GM12878 (cell line): ENCODE measurements at regions not wholly inside any gene's neighbourhood (a gene's known extent, or its start where the extent isn't known, plus 50 kb on each side); places are given as distances from the start of the nearest gene placed in this dataset.

Source experiments
- BACH1 ChIP-seq: fragments of 450-650 bp; IDR thresholded peaks from 2 replicates; pipeline ENCODE4 v1.6.1; 2017; ENCODE audit warnings: mild to moderate bottlenecking, borderline replicate concordance
- CBX5 ChIP-seq: sonication (generic); IDR thresholded peaks from 2 replicates; pipeline ENCODE4 v1.6.1; 2016; ENCODE audit warnings: low read depth, moderate library complexity, mild to moderate bottlenecking, inconsistent platforms
- CTCF ChIP-seq, 3 experiments: IDR thresholded peaks in 2 of 3; conservative IDR thresholded peaks in 1 of 3; 2 replicates each; pipeline ENCODE4 v1.5.1; 2011; ENCODE audit warnings: low read depth in 3 of 3, low read length in 3 of 3, mild to moderate bottlenecking in 3 of 3, control low read depth in 2 of 3, moderate library complexity in 2 of 3, inconsistent platforms in 1 of 3, mixed read lengths in 1 of 3; ENCODE audit not compliant: control insufficient read depth in 2 of 3, insufficient read depth in 1 of 3; ENCODE audit errors: extremely low read depth in 1 of 3
- JUNB ChIP-seq: IDR thresholded peaks from 2 replicates; pipeline ENCODE4 v1.6.1; 2016; ENCODE audit warnings: antibody characterized with exemption, mild to moderate bottlenecking
- MTA3 ChIP-seq: IDR thresholded peaks from 2 replicates; pipeline ENCODE4 v1.6.1; 2012; ENCODE audit warnings: low read length, inconsistent platforms, borderline replicate concordance
- MYC ChIP-seq: IDR thresholded peaks from 2 replicates; pipeline ENCODE4 v1.6.1; 2011; ENCODE audit warnings: mild to moderate bottlenecking, low read length, moderate library complexity, inconsistent platforms; ENCODE audit not compliant: insufficient read depth, insufficient replicate concordance, insufficient read length, severe bottlenecking
- PKNOX1 ChIP-seq: fragments of 450-650 bp; IDR thresholded peaks from 2 replicates; pipeline ENCODE4 v1.6.1; 2016; ENCODE audit warnings: mild to moderate bottlenecking
- SIN3A ChIP-seq: IDR thresholded peaks from 2 replicates; pipeline ENCODE4 v1.6.1; 2012; ENCODE audit warnings: low read depth, low read length, improper control_type of control experiment
- YY1 ChIP-seq: IDR thresholded peaks from 2 replicates; pipeline ENCODE4 v1.6.1; 2011; ENCODE audit warnings: low read depth, mild to moderate bottlenecking, low read length
- TF ChIP-seq, protein P1 (sequence below): fragments of 450-650 bp; IDR thresholded peaks from 2 replicates; pipeline ENCODE4 v1.6.1; 2017; ENCODE audit warnings: mild to moderate bottlenecking

- no peak for TF ChIP-seq MYC
- TF ChIP-seq JUNB, result no peak
- TF ChIP-seq CTCF (IDR thresholded peaks at IDR 0.05 in 2 of 3, conservative IDR thresholded peaks at IDR 0.05 in 1 of 3; ENCODE audit: control insufficient read depth in 2 of 3, extremely low read depth in 1 of 3, insufficient read depth in 1 of 3, low read depth in 3 of 3, low read length in 3 of 3), result no peak
- no peak for TF ChIP-seq CBX5
- no peak for TF ChIP-seq PKNOX1
- TF ChIP-seq BACH1, result no peak
- TF ChIP-seq YY1, result no peak
- TF ChIP-seq, protein P1, sequence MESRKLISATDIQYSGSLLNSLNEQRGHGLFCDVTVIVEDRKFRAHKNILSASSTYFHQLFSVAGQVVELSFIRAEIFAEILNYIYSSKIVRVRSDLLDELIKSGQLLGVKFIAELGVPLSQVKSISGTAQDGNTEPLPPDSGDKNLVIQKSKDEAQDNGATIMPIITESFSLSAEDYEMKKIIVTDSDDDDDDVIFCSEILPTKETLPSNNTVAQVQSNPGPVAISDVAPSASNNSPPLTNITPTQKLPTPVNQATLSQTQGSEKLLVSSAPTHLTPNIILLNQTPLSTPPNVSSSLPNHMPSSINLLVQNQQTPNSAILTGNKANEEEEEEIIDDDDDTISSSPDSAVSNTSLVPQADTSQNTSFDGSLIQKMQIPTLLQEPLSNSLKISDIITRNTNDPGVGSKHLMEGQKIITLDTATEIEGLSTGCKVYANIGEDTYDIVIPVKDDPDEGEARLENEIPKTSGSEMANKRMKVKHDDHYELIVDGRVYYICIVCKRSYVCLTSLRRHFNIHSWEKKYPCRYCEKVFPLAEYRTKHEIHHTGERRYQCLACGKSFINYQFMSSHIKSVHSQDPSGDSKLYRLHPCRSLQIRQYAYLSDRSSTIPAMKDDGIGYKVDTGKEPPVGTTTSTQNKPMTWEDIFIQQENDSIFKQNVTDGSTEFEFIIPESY, result no peak
- no peak for TF ChIP-seq SIN3A
- no peak for TF ChIP-seq MTA3
These were observed 51.2 kb upstream of the KCNG1 start for GRCh38 chr20:51074062-51074461.
